ENCODE measurements at regions not wholly inside any gene's neighbourhood (a gene's known extent, or its start where the extent isn't known, plus 50 kb on each side); places are given as distances from the start of the nearest gene placed in this dataset.

DNA sequence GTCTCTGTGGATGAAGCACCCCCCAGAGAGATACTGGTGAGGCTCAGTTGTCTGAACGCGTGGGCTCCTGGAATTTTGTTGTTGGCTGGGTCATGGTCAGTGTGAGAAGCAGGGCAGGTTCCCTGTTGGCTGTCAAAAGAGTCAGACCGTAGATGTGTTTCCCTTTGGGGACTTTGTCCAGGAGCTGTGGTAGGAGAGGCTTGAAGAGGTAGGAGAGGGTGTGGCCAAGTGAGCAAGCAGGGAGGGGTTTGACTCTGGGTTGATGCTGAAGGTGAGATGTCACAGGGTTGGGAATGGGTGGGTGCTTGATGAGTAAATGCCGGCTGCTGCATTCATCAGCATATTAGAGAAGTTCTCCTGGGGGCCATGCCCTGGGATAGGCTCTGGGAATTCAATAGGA is 803.2 kb downstream of the TBC1D22A start:
- 88% methylated on average over 3 of the region's 4 CpGs for WGBS (ENCODE audit: insufficient coverage)

DNA sequence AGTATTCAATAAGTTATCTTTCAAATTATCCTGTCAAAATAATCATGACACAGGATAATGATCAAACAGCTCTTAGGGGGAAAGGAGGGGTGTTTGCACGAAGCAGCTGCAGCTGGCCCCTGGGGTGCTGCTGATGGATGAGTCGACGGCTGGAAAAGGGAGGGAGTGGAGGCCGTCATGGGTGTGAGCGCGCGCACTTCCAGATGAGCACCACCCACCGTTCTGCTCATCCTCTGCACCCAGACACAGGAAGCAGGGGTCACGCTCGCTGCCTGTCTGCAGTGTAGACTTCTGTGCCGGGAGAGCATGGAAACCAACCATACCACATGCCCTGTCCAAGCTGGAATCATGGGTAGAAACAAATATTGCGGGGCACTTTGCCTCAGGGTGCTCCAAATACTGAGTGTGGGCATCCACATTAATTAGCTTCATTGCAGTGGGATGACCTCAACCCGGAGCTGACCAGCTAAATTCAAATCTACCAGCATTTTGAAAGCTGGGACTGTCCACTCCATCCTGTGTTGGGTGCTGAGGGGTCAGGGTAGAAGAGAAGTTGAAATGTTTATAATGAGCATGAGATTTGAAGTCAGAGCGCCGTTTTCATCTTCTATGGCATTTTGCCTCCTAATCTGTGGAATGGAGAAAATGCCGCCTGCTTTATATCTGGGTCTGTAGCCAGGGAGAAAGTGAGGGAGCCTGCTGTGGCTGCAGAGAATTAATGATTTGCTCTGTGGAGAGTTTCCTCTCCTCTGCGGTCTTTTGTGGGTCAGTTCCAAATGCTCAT is 802.4 kb downstream of the TBC1D22A start:
- POLR2A ChIA-PET: no interaction called here
- 87% methylated on average over 11 of the region's 17 CpGs for WGBS (ENCODE audit: insufficient coverage)
- Mint-ChIP-seq H3K27ac (no peak overlapping the region), H3K4me3 (no peak overlapping the region), H3K9me3 (no peaks in the 10 kb centered on the region), H3K36me3 (no peaks in the 10 kb centered on the region), H3K27me3 (peaks cover 7 to 11% of the 10 kb centered on the region in 2 donors), H3K4me1 (no peaks in the 10 kb centered on the region)
- Histone ChIP-seq H3K36me3 (ENCODE audit: control insufficient read depth in 2 of 2, extremely low read depth in 1 of 2, insufficient read depth in 1 of 2, low read length in 1 of 2) (no peaks in the 10 kb centered on the region), H3K27ac (ENCODE audit: low read length) (no peak overlapping the region), H3K4me3 (ENCODE audit: control insufficient read depth in 1 of 2, extremely low read depth in 1 of 2, low read length in 1 of 2) (no peak overlapping the region), H3K27me3 (replicated peaks in 1 of 2; ENCODE audit: control insufficient read depth in 2 of 2, extremely low read depth in 1 of 2, insufficient read depth in 2 of 2, low read length in 1 of 2) (peaks cover 0 to 10% of the 10 kb centered on the region in 2 experiments), H3K4me1 (ENCODE audit: control insufficient read depth in 1 of 2, extremely low read depth in 1 of 2, insufficient read depth in 2 of 2, low read length in 2 of 2) (no peaks in the 10 kb centered on the region), H3K9me3 (no peaks in the 10 kb centered on the region)
- ATAC-seq (replicated peaks in 1 of 4) (no peak), DNase-seq (no peak)
- CTCF ChIA-PET: no interaction called here

More for the DNA sequence above, 803.2 kb downstream of the TBC1D22A start:
- Histone ChIP-seq H3K36me3 (ENCODE audit: control insufficient read depth in 2 of 2, extremely low read depth in 1 of 2, insufficient read depth in 1 of 2, low read length in 1 of 2) (no peaks in the 10 kb centered on the region), H3K4me1 (ENCODE audit: control insufficient read depth in 1 of 2, extremely low read depth in 1 of 2, insufficient read depth in 2 of 2, low read length in 2 of 2) (no peaks in the 10 kb centered on the region), H3K9me3 (no peaks in the 10 kb centered on the region), H3K27me3 (replicated peaks in 1 of 2; ENCODE audit: control insufficient read depth in 2 of 2, extremely low read depth in 1 of 2, insufficient read depth in 2 of 2, low read length in 1 of 2) (peaks cover 0 to 10% of the 10 kb centered on the region in 2 experiments), H3K4me3 (ENCODE audit: control insufficient read depth in 1 of 2, extremely low read depth in 1 of 2, low read length in 1 of 2) (no peak overlapping the region), H3K27ac (ENCODE audit: low read length) (no peak overlapping the region)
- DNase-seq (no peak), ATAC-seq (replicated peaks in 1 of 4) (no peak)
- POLR2A ChIA-PET: no interaction called here
- Mint-ChIP-seq H3K9me3 (no peaks in the 10 kb centered on the region), H3K4me1 (no peaks in the 10 kb centered on the region), H3K4me3 (no peak overlapping the region), H3K27ac (no peak overlapping the region), H3K27me3 (peaks cover 7 to 11% of the 10 kb centered on the region in 2 donors), H3K36me3 (no peaks in the 10 kb centered on the region)
- CTCF ChIA-PET: no interaction called here

DNA sequence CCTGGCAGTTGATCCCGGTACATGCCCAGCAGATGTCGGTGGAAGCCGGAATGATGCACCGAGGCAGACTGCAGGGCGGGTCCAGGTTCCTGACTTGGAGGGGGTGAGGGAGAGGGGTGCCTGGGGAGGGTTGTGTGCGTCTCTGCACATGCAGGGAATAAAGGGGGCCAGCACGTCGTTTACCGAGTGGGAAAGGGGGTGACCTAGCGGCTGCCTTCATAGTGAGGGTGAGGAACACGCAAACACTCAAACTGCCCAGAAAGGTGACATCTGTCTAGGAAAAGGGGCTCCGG is 801.7 kb downstream of the TBC1D22A start:
- POLR2A ChIA-PET: no interaction called here
- Mint-ChIP-seq H3K4me3 (no peak overlapping the region), H3K27ac (no peak overlapping the region), H3K4me1 (no peaks in the 10 kb centered on the region), H3K9me3 (no peaks in the 10 kb centered on the region), H3K36me3 (no peaks in the 10 kb centered on the region), H3K27me3 (peaks cover 8 to 11% of the 10 kb centered on the region in 2 donors)
- ATAC-seq (replicated peaks in 1 of 4): no peak
- Histone ChIP-seq H3K27me3 (replicated peaks in 1 of 2; ENCODE audit: control insufficient read depth in 2 of 2, extremely low read depth in 1 of 2, insufficient read depth in 2 of 2, low read length in 1 of 2) (peaks cover 0 to 13% of the 10 kb centered on the region in 2 experiments), H3K36me3 (ENCODE audit: control insufficient read depth in 2 of 2, extremely low read depth in 1 of 2, insufficient read depth in 1 of 2, low read length in 1 of 2) (no peaks in the 10 kb centered on the region), H3K9me3 (no peaks in the 10 kb centered on the region), H3K27ac (ENCODE audit: low read length) (no peak overlapping the region), H3K4me1 (ENCODE audit: control insufficient read depth in 1 of 2, extremely low read depth in 1 of 2, insufficient read depth in 2 of 2, low read length in 2 of 2) (no peaks in the 10 kb centered on the region), H3K4me3 (ENCODE audit: control insufficient read depth in 1 of 2, extremely low read depth in 1 of 2, low read length in 1 of 2) (no peak overlapping the region)
- WGBS (ENCODE audit: insufficient coverage): 96% methylated on average over 7 of the region's 12 CpGs
- no peak for DNase-seq
- CTCF ChIA-PET: no interaction called here

DNA sequence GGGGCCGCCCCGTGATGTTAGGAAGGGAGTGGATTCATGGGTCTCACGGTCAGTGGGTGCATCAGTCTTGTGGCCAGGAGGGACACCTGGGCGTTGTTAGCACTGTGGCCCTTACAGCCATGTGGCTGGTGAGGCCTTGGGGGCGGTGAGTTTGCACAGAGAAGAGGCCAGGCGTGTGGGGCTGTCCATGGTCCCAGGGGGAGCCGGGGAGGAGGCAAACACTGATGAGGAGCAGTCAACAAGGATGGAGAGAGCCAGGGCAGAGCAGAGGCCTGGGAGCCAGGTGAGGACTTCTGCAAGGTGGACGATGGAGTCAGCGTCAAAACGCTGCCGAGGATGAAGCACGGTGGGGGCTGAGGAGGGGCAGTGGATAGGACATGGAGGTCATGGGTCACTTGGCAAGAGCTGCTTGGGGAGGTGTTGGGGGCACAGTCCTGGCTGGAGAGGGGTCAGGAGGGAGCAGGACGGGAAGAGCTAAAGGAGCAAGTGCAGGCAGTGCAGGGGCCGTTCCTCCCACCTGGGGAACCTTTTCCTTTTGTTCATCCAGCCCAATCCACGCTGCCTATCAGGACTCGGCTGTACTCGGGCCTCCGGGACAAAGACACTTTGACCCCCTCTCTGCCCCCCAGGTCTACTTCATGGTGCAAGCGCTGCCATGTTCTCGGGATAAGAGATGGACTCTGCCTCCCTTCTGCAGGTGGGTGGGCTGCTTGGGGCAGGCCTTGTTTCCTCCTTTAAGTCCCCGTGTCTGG is 801.1 kb downstream of the TBC1D22A start:
- H3K4me3 Mint-ChIP-seq: no peak overlapping the region
- H3K4me1 Mint-ChIP-seq: no peaks in the 10 kb centered on the region
- ATAC-seq (replicated peaks in 1 of 4) (no peak), DNase-seq (no peak)
- Histone ChIP-seq H3K27me3 (replicated peaks in 1 of 2; ENCODE audit: control insufficient read depth in 2 of 2, extremely low read depth in 1 of 2, insufficient read depth in 2 of 2, low read length in 1 of 2) (peaks cover 0 to 18% of the 10 kb centered on the region in 2 experiments), H3K9me3 (no peaks in the 10 kb centered on the region), H3K4me1 (ENCODE audit: control insufficient read depth in 1 of 2, extremely low read depth in 1 of 2, insufficient read depth in 2 of 2, low read length in 2 of 2) (no peaks in the 10 kb centered on the region), H3K4me3 (ENCODE audit: control insufficient read depth in 1 of 2, extremely low read depth in 1 of 2, low read length in 1 of 2) (no peak overlapping the region), H3K27ac (ENCODE audit: low read length) (no peak overlapping the region), H3K36me3 (ENCODE audit: control insufficient read depth in 2 of 2, extremely low read depth in 1 of 2, insufficient read depth in 1 of 2, low read length in 1 of 2) (no peaks in the 10 kb centered on the region)
- CTCF ChIA-PET: no interaction called here
- no peak overlapping the region for H3K27ac Mint-ChIP-seq
- no peaks in the 10 kb centered on the region for H3K9me3 Mint-ChIP-seq
- H3K27me3 Mint-ChIP-seq: peaks cover 10 to 11% of the 10 kb centered on the region in 2 donors
- H3K36me3 Mint-ChIP-seq: no peaks in the 10 kb centered on the region
- WGBS (ENCODE audit: insufficient coverage): 78% methylated on average over 17 of the region's 21 CpGs
- POLR2A ChIA-PET: no interaction called here

DNA sequence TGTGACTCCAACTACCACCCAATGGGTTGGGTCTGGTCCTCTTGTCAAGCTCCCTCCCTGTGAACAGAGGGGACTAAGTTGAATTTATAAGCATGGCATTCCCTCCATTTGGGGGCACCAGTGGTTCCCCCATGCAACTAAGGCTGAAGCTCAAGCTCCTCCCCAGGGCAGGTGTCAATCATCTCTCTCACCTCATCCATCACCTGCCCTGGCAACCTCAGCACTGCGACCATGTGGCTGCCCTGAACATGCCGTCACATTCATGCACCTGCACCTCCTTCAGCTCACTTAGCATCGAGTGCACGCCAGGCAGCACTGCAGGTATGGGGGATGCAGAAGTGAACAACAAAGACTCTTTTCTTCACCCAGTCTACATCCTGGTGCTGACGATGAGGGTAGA is 799.3 kb downstream of the TBC1D22A start:
- no peaks in the 10 kb centered on the region for H3K36me3 Mint-ChIP-seq
- H3K27me3 Mint-ChIP-seq: peaks cover 10 to 11% of the 10 kb centered on the region in 2 donors
- no peak overlapping the region for H3K4me3 Mint-ChIP-seq
- no peak overlapping the region for H3K4me3 ChIP-seq (ENCODE audit: control insufficient read depth in 1 of 2, extremely low read depth in 1 of 2, low read length in 1 of 2)
- no peak overlapping the region for H3K27ac Mint-ChIP-seq
- peaks cover 0 to 20% of the 10 kb centered on the region in 2 experiments for H3K27me3 ChIP-seq (replicated peaks in 1 of 2; ENCODE audit: control insufficient read depth in 2 of 2, extremely low read depth in 1 of 2, insufficient read depth in 2 of 2, low read length in 1 of 2)
- ATAC-seq (replicated peaks in 1 of 4): no peak
- no peak for DNase-seq
- POLR2A ChIA-PET: no interaction called here
- CTCF ChIA-PET: no interaction called here
- no peaks in the 10 kb centered on the region for H3K36me3 ChIP-seq (ENCODE audit: control insufficient read depth in 2 of 2, extremely low read depth in 1 of 2, insufficient read depth in 1 of 2, low read length in 1 of 2)
- no peaks in the 10 kb centered on the region for H3K4me1 Mint-ChIP-seq
- H3K4me1 ChIP-seq (ENCODE audit: control insufficient read depth in 1 of 2, extremely low read depth in 1 of 2, insufficient read depth in 2 of 2, low read length in 2 of 2): no peaks in the 10 kb centered on the region
- WGBS (ENCODE audit: insufficient coverage): no CpG with 5 or more reads among the region's 5 CpGs
- no peaks in the 10 kb centered on the region for H3K9me3 ChIP-seq
- no peaks in the 10 kb centered on the region for H3K9me3 Mint-ChIP-seq
- no peak overlapping the region for H3K27ac ChIP-seq (ENCODE audit: low read length)

DNA sequence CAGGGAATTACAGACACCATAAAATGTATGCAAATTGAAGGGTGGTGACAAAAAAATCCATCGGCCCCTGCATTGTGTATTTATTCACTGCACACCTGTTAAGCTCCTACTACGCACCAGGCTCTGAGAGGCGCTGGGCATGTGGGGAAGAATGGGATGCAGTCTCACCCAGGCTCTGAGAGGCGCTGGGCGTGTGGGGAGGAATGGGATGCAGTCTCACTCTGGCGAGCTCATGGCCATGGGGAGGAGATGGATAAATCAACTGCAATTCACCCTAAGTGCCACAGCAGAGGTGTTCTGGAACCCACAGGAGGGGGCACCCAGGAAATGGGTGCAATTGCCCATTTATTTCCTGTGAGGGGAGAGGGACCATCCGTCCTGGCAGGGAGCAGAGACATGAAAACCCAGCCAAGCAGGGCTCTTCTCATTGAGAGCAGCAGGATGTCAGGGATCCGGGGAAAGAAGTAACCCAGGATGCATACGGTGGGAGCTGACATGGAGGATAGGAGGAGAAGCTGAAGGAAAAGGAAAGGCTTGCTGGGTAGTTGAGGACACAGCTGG is 798.7 kb downstream of the TBC1D22A start:
- no peak overlapping the region for H3K27ac ChIP-seq (ENCODE audit: low read length)
- POLR2A ChIA-PET: no interaction called here
- WGBS (ENCODE audit: insufficient coverage): 70% methylated on average over 6 of the region's 9 CpGs
- ATAC-seq (replicated peaks in 1 of 4): no peak
- H3K4me3 Mint-ChIP-seq: no peak overlapping the region
- no peaks in the 10 kb centered on the region for H3K36me3 Mint-ChIP-seq
- CTCF ChIA-PET: no interaction called here
- H3K27ac Mint-ChIP-seq: no peak overlapping the region
- peaks cover 10 to 11% of the 10 kb centered on the region in 2 donors for H3K27me3 Mint-ChIP-seq
- H3K36me3 ChIP-seq (ENCODE audit: control insufficient read depth in 2 of 2, extremely low read depth in 1 of 2, insufficient read depth in 1 of 2, low read length in 1 of 2): no peaks in the 10 kb centered on the region
- no peaks in the 10 kb centered on the region for H3K4me1 Mint-ChIP-seq
- H3K9me3 ChIP-seq: no peaks in the 10 kb centered on the region
- no peak overlapping the region for H3K4me3 ChIP-seq (ENCODE audit: control insufficient read depth in 1 of 2, extremely low read depth in 1 of 2, low read length in 1 of 2)
- DNase-seq: no peak
- no peaks in the 10 kb centered on the region for H3K9me3 Mint-ChIP-seq
- H3K27me3 ChIP-seq (replicated peaks in 1 of 2; ENCODE audit: control insufficient read depth in 2 of 2, extremely low read depth in 1 of 2, insufficient read depth in 2 of 2, low read length in 1 of 2): peaks cover 0 to 18% of the 10 kb centered on the region in 2 experiments
- no peaks in the 10 kb centered on the region for H3K4me1 ChIP-seq (ENCODE audit: control insufficient read depth in 1 of 2, extremely low read depth in 1 of 2, insufficient read depth in 2 of 2, low read length in 2 of 2)

All from T-cell (primary cell).